HG03521 (cell line): ENCODE measurements at regions not wholly inside any gene's neighbourhood (a gene's known extent, or its start where the extent isn't known, plus 50 kb on each side); places are given as distances from the start of the nearest gene placed in this dataset.
"Not testable (repeated sequence)": the region's sequence is repeated elsewhere in the genome, so short reads cannot be mapped to it uniquely, and the experiment has no call there.

Experiments used
- ATAC-seq: cut with Tn5 transposase; IDR thresholded peaks from one replicate; pipeline ENCODE4 v1.9.1; 2021; ENCODE audit warnings: mild to moderate bottlenecking, moderate library complexity; ENCODE audit not compliant: unreplicated experiment

- ATAC-seq, result no peak
Measured at GRCh38 chr13:95388420-95389079, 87.3 kb upstream of the ABCC4 start.

GRCh38 chr13:95391362-95391761 lies 90.1 kb upstream of the ABCC4 start:
- no peak for ATAC-seq

GRCh38 chr13:95391785-95392184 lies 90.5 kb upstream of the ABCC4 start:
- no peak for ATAC-seq

GRCh38 chr13:95392597-95392996 lies 91.3 kb upstream of the ABCC4 start:
- no peak for ATAC-seq

- peak; percentile 19 for ATAC-seq
Measured at GRCh38 chr13:95403349-95404140, 102.3 kb upstream of the ABCC4 start.

- ATAC-seq, result peak; percentile 80
Measured at GRCh38 chr13:95404141-95404882, 103.1 kb upstream of the ABCC4 start.

- no peak for ATAC-seq
Measured at GRCh38 chr13:95406176-95406575, 104.9 kb upstream of the ABCC4 start.

GRCh38 chr13:95411428-95412040 lies 110.3 kb upstream of the ABCC4 start:
- ATAC-seq, result no peak

- no peak for ATAC-seq
Measured at GRCh38 chr13:95418946-95419345, 117.7 kb upstream of the ABCC4 start.

GRCh38 chr13:95420501-95420900 lies 119.2 kb upstream of the ABCC4 start:
- peak; percentile 77 for ATAC-seq

GRCh38 chr13:95426631-95427030 lies 125.4 kb upstream of the ABCC4 start:
- no peak for ATAC-seq

- not testable (repeated sequence) for ATAC-seq
Measured at GRCh38 chr13:95430525-95430924, 122.0 kb upstream of the CLDN10 start.

- no peak for ATAC-seq
Measured at GRCh38 chr13:95432141-95432540, 120.4 kb upstream of the CLDN10 start.

- ATAC-seq, result no peak
Measured at GRCh38 chr13:95433537-95433936, 119.0 kb upstream of the CLDN10 start.

- no peak for ATAC-seq
Measured at GRCh38 chr13:95434111-95434510, 118.4 kb upstream of the CLDN10 start.

- ATAC-seq, result no peak
Measured at GRCh38 chr13:95437561-95437960, 115.0 kb upstream of the CLDN10 start.

GRCh38 chr13:95438297-95438696 lies 114.2 kb upstream of the CLDN10 start:
- no peak for ATAC-seq

GRCh38 chr13:95440441-95441088 lies 112.0 kb upstream of the CLDN10 start:
- no peak for ATAC-seq

GRCh38 chr13:95441326-95441725 lies 111.2 kb upstream of the CLDN10 start:
- ATAC-seq, result no peak

- ATAC-seq, result no peak
Measured at GRCh38 chr13:95444006-95444730, 108.4 kb upstream of the CLDN10 start.
